NCI-H146 (cell line): ENCODE measurements at regions not wholly inside any gene's neighbourhood (a gene's known extent, or its start where the extent isn't known, plus 50 kb on each side); places are given as distances from the start of the nearest gene placed in this dataset.
"Not testable (repeated sequence)": the region's sequence is repeated elsewhere in the genome, so short reads cannot be mapped to it uniquely, and the experiment has no call there.

Experiments used
- DNase-seq: peaks from one replicate; lab custom pipeline; 2025; lab: John Stamatoyannopoulos, UW

GRCh38 chr4:177802661-177803060, 360.4 kb upstream of the AGA start:
- no peak for DNase-seq

- DNase-seq: no peak
Observed at GRCh38 chr4:177803151-177803550, 360.9 kb upstream of the AGA start.

GRCh38 chr4:177809791-177810190, 367.6 kb upstream of the AGA start:
- DNase-seq: no peak

- no peak for DNase-seq
Observed at GRCh38 chr4:177810220-177810619, 368.0 kb upstream of the AGA start.

- not testable (repeated sequence) for DNase-seq
Observed at GRCh38 chr4:177818392-177818791, 376.2 kb upstream of the AGA start.

- DNase-seq: no peak
Observed at GRCh38 chr4:177826973-177827372, 384.7 kb upstream of the AGA start.

- DNase-seq: no peak
Observed at GRCh38 chr4:177841258-177841657, 399.0 kb upstream of the AGA start.

GRCh38 chr4:177853229-177853628, 411.0 kb upstream of the AGA start:
- DNase-seq: no peak

- no peak for DNase-seq
Observed at GRCh38 chr4:177855507-177856197, 413.4 kb upstream of the AGA start.

GRCh38 chr4:177860171-177860570, 417.9 kb upstream of the AGA start:
- DNase-seq: no peak

- no peak for DNase-seq
Observed at GRCh38 chr4:177861551-177862094, 419.4 kb upstream of the AGA start.

GRCh38 chr4:177862541-177863176, 420.4 kb upstream of the AGA start:
- no peak for DNase-seq

GRCh38 chr4:177879851-177880250, 437.6 kb upstream of the AGA start:
- DNase-seq: no peak

GRCh38 chr4:177895136-177895535, 452.9 kb upstream of the AGA start:
- DNase-seq: no peak

GRCh38 chr4:177901786-177902185, 459.5 kb upstream of the AGA start:
- DNase-seq: no peak

- no peak for DNase-seq
Observed at GRCh38 chr4:177902386-177902785, 460.1 kb upstream of the AGA start.

GRCh38 chr4:177907736-177908424, 465.6 kb upstream of the AGA start:
- DNase-seq: no peak

- DNase-seq: no peak
Observed at GRCh38 chr4:177921715-177922114, 479.5 kb upstream of the AGA start.

GRCh38 chr4:177923888-177924287, 481.7 kb upstream of the AGA start:
- no peak for DNase-seq

GRCh38 chr4:177937041-177937440, 494.8 kb upstream of the AGA start:
- no peak for DNase-seq

- DNase-seq: no peak
Observed at GRCh38 chr4:177938226-177938625, 496.0 kb upstream of the AGA start.

- no peak for DNase-seq
Observed at GRCh38 chr4:177945268-177945667, 503.0 kb upstream of the AGA start.

- DNase-seq: no peak
Observed at GRCh38 chr4:177947607-177948006, 505.4 kb upstream of the AGA start.
